H1 (cell line): ENCODE measurements at regions not wholly inside any gene's neighbourhood (a gene's known extent, or its start where the extent isn't known, plus 50 kb on each side); places are given as distances from the start of the nearest gene placed in this dataset.

Experiments
- CTCF ChIA-PET: fragments of 300-600 bp; sonication (Branson Sonifier 250); formaldehyde crosslinking; loops from one replicate; lab custom pipeline; 2021; ENCODE audit not compliant: partially characterized antibody; lab: Charles Lee
- POLR2A ChIA-PET: fragments of 300-600 bp; sonication (Branson Sonifier 250); formaldehyde crosslinking; loops from one replicate; lab custom pipeline; 2021; ENCODE audit warnings: inconsistent platforms; ENCODE audit not compliant: partially characterized antibody; lab: Charles Lee
- DNase-seq, 2 experiments: peaks; one replicate each; pipeline versions ENCODE4 v3.0.0 to v3.0.0-alpha.2; 2010 to 2022; ENCODE audit warnings: low spot score in 2 of 2, low read depth in 1 of 2, mixed read lengths in 1 of 2
- FAIRE-seq: peaks from 2 replicates; lab custom pipeline; 2011; peaks lifted over from hg19 to GRCh38; lab: Jason Lieb, UNC
- H2AFZ ChIP-seq: 2 replicates; pipeline ENCODE4 v1.8.1; 2012; ENCODE audit warnings: low read length, inconsistent platforms
- H2AK5ac ChIP-seq: 2 replicates; pipeline ENCODE4 v1.6.1; 2013; ENCODE audit warnings: low read depth, low read length
- H2BK120ac ChIP-seq: replicated peaks from 2 replicates; pipeline ENCODE3; 2013; ENCODE audit warnings: low read depth, low read length, inconsistent platforms
- H2BK12ac ChIP-seq: 2 replicates; pipeline ENCODE4 v1.6.1; 2013; ENCODE audit warnings: low read depth, low read length
- H2BK15ac ChIP-seq: 2 replicates; pipeline ENCODE4 v1.6.1; 2013; ENCODE audit warnings: low read length
- H2BK20ac ChIP-seq: 2 replicates; pipeline ENCODE4 v1.6.1; 2013; ENCODE audit warnings: low read length
- H2BK5ac ChIP-seq: 2 replicates; pipeline ENCODE4 v1.6.1; 2013; ENCODE audit warnings: low read depth, low read length
- H3K14ac ChIP-seq: 2 replicates; pipeline ENCODE4 v1.6.1; 2013; ENCODE audit warnings: inconsistent platforms; ENCODE audit not compliant: insufficient read length
- H3K18ac ChIP-seq: 2 replicates; pipeline ENCODE4 v1.6.1; 2013; ENCODE audit warnings: low read length; ENCODE audit errors: extremely low read depth
- H3K23ac ChIP-seq: 2 replicates; pipeline ENCODE4 v1.6.1; 2013; ENCODE audit warnings: inconsistent platforms; ENCODE audit not compliant: insufficient read length
- H3K23me2 ChIP-seq: 2 replicates; pipeline ENCODE4 v1.6.1; 2013; ENCODE audit warnings: low read depth, low read length
- H3K27ac ChIP-seq: 2 replicates; pipeline ENCODE4 v1.6.1; 2011; ENCODE audit warnings: low read depth, low read length, inconsistent platforms
- H3K27me3 ChIP-seq, 4 experiments: replicated peaks in 1 of 4; 1 replicate in 1 of 4; 2 replicates in 3 of 4; pipeline versions ENCODE4 v1.6.1 to v1.8.1; 2011 to 2013; ENCODE audit warnings: low read length in 3 of 4, mild to moderate bottlenecking in 3 of 4, inconsistent platforms in 2 of 4, mixed read lengths in 2 of 4, moderate library complexity in 1 of 4; ENCODE audit not compliant: control insufficient read depth in 3 of 4, insufficient read depth in 3 of 4; ENCODE audit errors: extremely low read depth in 1 of 4
- H3K36me3 ChIP-seq, 4 experiments: 2 replicates each; pipeline versions ENCODE4 v1.6.1 to v1.8.1; 2011 to 2013; ENCODE audit warnings: mild to moderate bottlenecking in 4 of 4, low read length in 3 of 4, moderate library complexity in 2 of 4, control low read depth in 1 of 4, inconsistent platforms in 1 of 4; ENCODE audit not compliant: insufficient read depth in 4 of 4, control insufficient read depth in 2 of 4
- H3K4ac ChIP-seq: replicated peaks from 2 replicates; pipeline ENCODE3; 2013; ENCODE audit warnings: low read length, low read depth, mixed read lengths, inconsistent platforms; ENCODE audit not compliant: insufficient read length
- H3K4me1 ChIP-seq, 4 experiments: replicated peaks in 1 of 4; 1 replicate in 1 of 4; 2 replicates in 3 of 4; pipeline versions ENCODE4 v1.6.1 to v1.8.1; 2011 to 2013; ENCODE audit warnings: low read length in 3 of 4, inconsistent platforms in 2 of 4, mixed read lengths in 1 of 4; ENCODE audit not compliant: insufficient read depth in 4 of 4, control insufficient read depth in 3 of 4
- H3K4me2 ChIP-seq, 2 experiments: 2 replicates each; pipeline versions ENCODE4 v1.6.1 to v1.8.1; 2011 to 2013; ENCODE audit warnings: low read depth in 2 of 2, low read length in 2 of 2, control low read depth in 1 of 2, inconsistent platforms in 1 of 2, mild to moderate bottlenecking in 1 of 2; ENCODE audit not compliant: insufficient read depth in 1 of 2
- H3K4me3 ChIP-seq, 4 experiments: fragments of 200-600, 300-600 bp in 1 of 4; sonication (generic), shearing (Covaris generic), sonication (Bioruptor Twin) in 1 of 4; 2 replicates each; pipeline versions ENCODE4 v1.5.1 to v1.8.1; 2011 to 2016; ENCODE audit warnings: low read length in 4 of 4, low read depth in 3 of 4, control low read depth in 2 of 4, inconsistent platforms in 2 of 4, mild to moderate bottlenecking in 2 of 4, mixed read lengths in 1 of 4, moderate library complexity in 1 of 4; ENCODE audit not compliant: insufficient read depth in 2 of 4; ENCODE audit errors: extremely low read depth in 1 of 4
- H3K56ac ChIP-seq: replicated peaks from 2 replicates; pipeline ENCODE3; 2013; ENCODE audit warnings: low read depth, mild to moderate bottlenecking, mixed read lengths, low read length, inconsistent platforms; ENCODE audit not compliant: insufficient read length
- H3K79me1 ChIP-seq: 2 replicates; pipeline ENCODE4 v1.6.1; 2013; ENCODE audit warnings: low read depth, low read length, control low read depth
- H3K79me2 ChIP-seq, 2 experiments: 2 replicates each; pipeline versions ENCODE4 v1.6.1 to v1.8.1; 2012 to 2013; ENCODE audit warnings: low read length in 2 of 2, mild to moderate bottlenecking in 2 of 2, inconsistent platforms in 1 of 2; ENCODE audit not compliant: insufficient read depth in 2 of 2, control insufficient read depth in 1 of 2
- H3K9ac ChIP-seq, 4 experiments: replicated peaks in 1 of 4; 1 replicate in 1 of 4; 2 replicates in 3 of 4; pipeline versions ENCODE4 v1.6.1 to v1.8.1; 2011 to 2013; ENCODE audit warnings: low read depth in 3 of 4, low read length in 3 of 4, control low read depth in 2 of 4, mild to moderate bottlenecking in 2 of 4, moderate library complexity in 2 of 4, inconsistent platforms in 1 of 4; ENCODE audit errors: extremely low read depth in 1 of 4
- H3K9me3 ChIP-seq, 2 experiments: 2 replicates each; pipeline versions ENCODE4 v1.6.1 to v1.8.1; 2012 to 2013; ENCODE audit warnings: mild to moderate bottlenecking in 2 of 2, moderate library complexity in 2 of 2, control low read depth in 1 of 2, inconsistent platforms in 1 of 2, low read depth in 1 of 2, low read length in 1 of 2, mixed read lengths in 1 of 2; ENCODE audit not compliant: insufficient read depth in 2 of 2
- H4K20me1 ChIP-seq, 2 experiments: replicated peaks in 1 of 2; 2 replicates each; pipeline versions ENCODE3 to v1.8.1; 2011 to 2013; ENCODE audit warnings: inconsistent platforms in 2 of 2, low read length in 2 of 2, mild to moderate bottlenecking in 1 of 2; ENCODE audit not compliant: insufficient read depth in 2 of 2, control insufficient read depth in 1 of 2
- H4K5ac ChIP-seq: 2 replicates; pipeline ENCODE4 v1.6.1; 2013; ENCODE audit warnings: low read length, low read depth, mixed read lengths, inconsistent platforms; ENCODE audit not compliant: insufficient read length
- H4K8ac ChIP-seq: 2 replicates; pipeline ENCODE4 v1.8.0; 2013; ENCODE audit warnings: mild to moderate bottlenecking, moderate library complexity, low read length, inconsistent platforms; ENCODE audit not compliant: insufficient read depth; ENCODE audit errors: extremely low read depth
- H4K91ac ChIP-seq: replicated peaks from 2 replicates; pipeline ENCODE3; 2013; ENCODE audit warnings: low read length, mixed read lengths, inconsistent platforms; ENCODE audit not compliant: insufficient read length
- CHD7 ChIP-seq: fragments of 300-600 bp; sonication (generic); IDR thresholded peaks from 2 replicates; pipeline ENCODE4 v1.7.1; 2012; ENCODE audit warnings: low read length, moderate library complexity, mild to moderate bottlenecking, inconsistent platforms; ENCODE audit not compliant: insufficient replicate concordance
- WGBS, 2 experiments: shearing (Covaris generic) in 1 of 2; methylation state at CpG; one replicate each; pipeline versions ENCODE4 v1.1.6 to v1.1.7; 2013 to 2015; ENCODE audit warnings: low lambda C conversion rate in 2 of 2, mixed read lengths in 2 of 2, inconsistent platforms in 1 of 2, low coverage in 1 of 2, missing lambda C conversion rate in 1 of 2; ENCODE audit not compliant: insufficient replicate concordance in 2 of 2, insufficient coverage in 1 of 2, insufficient read length in 1 of 2; ENCODE audit errors: extremely low coverage in 1 of 2, missing lambda C conversion rate in 1 of 2; 5-methylcytosine and 5-hydroxymethylcytosine counted together

GRCh38 chr1:214106375-214106774 is 118.6 kb downstream of the PROX1 start:
- CTCF ChIA-PET: no interaction called here
- TF ChIP-seq CHD7: no peak

More at GRCh38 chr1:214106375-214106774, 118.6 kb downstream of the PROX1 start:
- Histone ChIP-seq H3K79me1 (no peaks in the 10 kb centered on the region), H2BK15ac (no peak overlapping the region), H3K36me3 (no peaks in the 10 kb centered on the region), H3K18ac (no peak overlapping the region), H3K23ac (no peak overlapping the region), H3K56ac (no peak overlapping the region), H3K4me2 (no peak overlapping the region), H4K8ac (no peak overlapping the region), H3K79me2 (no peaks in the 10 kb centered on the region), H3K4ac (no peak overlapping the region), H2AFZ (no peak overlapping the region), H4K91ac (no peak overlapping the region), H2AK5ac (no peak overlapping the region), H3K14ac (no peak overlapping the region), H3K4me1 (peaks cover 3 to 7% (median 5%) of the 10 kb centered on the region in 4 experiments; a peak in 6 of 7 replicates), H3K9ac (no peak overlapping the region), H4K5ac (no peak overlapping the region), H2BK12ac (no peak overlapping the region), H2BK120ac (no peak overlapping the region), H3K4me3 (no peak overlapping the region), H3K23me2 (no peaks in the 10 kb centered on the region; the same call in 1 of the 2 replicates), H2BK5ac (no peak overlapping the region), H4K20me1 (no peaks in the 10 kb centered on the region), H3K27ac (no peak overlapping the region), H3K27me3 (no peaks in the 10 kb centered on the region), H2BK20ac (no peak overlapping the region), H3K9me3 (no peaks in the 10 kb centered on the region)
- DNase-seq: no peak
- POLR2A ChIA-PET: no interaction called here
- WGBS, 2 experiments: 88% methylated on average over 9 of the region's 9 CpGs; no CpG with 5 or more reads in 1 of the 2 experiments
- no peak for FAIRE-seq
